OCI-LY3 (cell line): ENCODE measurements at regions not wholly inside any gene's neighbourhood (a gene's known extent, or its start where the extent isn't known, plus 50 kb on each side); places are given as distances from the start of the nearest gene placed in this dataset.

ENCODE experiments used
- EZH2phosphoT487 ChIP-seq: fragments of 200-600 bp; shearing (Covaris generic); IDR thresholded peaks from 2 replicates; pipeline ENCODE4 v1.6.1; 2018; ENCODE audit warnings: antibody characterized with exemption, mixed run types, low read depth
- TF ChIP-seq, protein P1 (sequence below): fragments of 200-600, 300-600 bp; sonication (generic); IDR thresholded peaks from 2 replicates; pipeline ENCODE4 v1.5.1; 2014; ENCODE audit warnings: antibody characterized with exemption, low read length, low read depth

DNA sequence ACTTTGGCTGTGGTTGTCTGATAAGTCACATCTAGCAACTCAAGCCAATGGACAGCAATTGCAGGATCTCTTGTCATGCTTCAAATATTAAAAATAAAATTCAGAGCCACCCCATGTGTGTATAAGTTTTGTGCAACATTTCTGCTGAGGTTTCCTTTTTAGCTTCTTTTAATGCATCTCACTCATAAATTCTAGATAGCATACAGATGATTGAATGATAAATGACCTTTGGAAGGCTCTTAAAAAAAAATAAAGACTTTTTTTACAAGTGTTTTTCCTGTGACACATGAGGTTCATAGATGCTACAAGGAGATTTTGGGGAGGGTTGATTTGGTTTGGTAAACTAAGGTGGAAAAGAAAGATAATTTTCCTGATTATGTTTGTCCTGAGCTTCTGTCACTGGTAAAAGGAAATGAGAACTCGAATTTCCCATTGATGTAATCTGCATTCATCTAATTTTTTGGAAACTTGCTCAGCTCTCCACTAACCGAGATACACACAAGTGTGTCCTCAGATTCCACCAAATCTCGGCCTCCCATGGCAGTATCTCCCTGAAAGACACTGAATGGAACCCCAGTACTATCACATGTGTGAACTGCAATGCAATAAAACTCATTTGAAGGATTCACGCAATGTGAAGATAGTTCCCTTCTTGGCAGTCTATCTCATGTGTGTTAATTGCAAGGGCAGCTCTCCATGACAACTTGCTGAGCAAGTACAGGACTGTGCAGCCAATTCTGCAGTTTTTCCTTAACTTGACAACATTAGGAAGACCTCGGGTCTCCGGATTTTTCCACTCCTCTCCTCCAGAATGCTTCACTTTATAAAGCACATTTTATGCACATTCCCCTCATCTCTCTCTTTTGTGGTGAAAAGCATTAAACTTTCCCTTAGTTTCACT lies 185.4 kb upstream of the PFKP start:
- TF ChIP-seq, protein P1, sequence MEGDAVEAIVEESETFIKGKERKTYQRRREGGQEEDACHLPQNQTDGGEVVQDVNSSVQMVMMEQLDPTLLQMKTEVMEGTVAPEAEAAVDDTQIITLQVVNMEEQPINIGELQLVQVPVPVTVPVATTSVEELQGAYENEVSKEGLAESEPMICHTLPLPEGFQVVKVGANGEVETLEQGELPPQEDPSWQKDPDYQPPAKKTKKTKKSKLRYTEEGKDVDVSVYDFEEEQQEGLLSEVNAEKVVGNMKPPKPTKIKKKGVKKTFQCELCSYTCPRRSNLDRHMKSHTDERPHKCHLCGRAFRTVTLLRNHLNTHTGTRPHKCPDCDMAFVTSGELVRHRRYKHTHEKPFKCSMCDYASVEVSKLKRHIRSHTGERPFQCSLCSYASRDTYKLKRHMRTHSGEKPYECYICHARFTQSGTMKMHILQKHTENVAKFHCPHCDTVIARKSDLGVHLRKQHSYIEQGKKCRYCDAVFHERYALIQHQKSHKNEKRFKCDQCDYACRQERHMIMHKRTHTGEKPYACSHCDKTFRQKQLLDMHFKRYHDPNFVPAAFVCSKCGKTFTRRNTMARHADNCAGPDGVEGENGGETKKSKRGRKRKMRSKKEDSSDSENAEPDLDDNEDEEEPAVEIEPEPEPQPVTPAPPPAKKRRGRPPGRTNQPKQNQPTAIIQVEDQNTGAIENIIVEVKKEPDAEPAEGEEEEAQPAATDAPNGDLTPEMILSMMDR = no peak
- TF ChIP-seq EZH2phosphoT487 = no peak
